Fibroblast of skin of back (primary cell): ENCODE measurements at regions not wholly inside any gene's neighbourhood (a gene's known extent, or its start where the extent isn't known, plus 50 kb on each side); places are given as distances from the start of the nearest gene placed in this dataset.

Experiments
- DNase-seq: peaks from one replicate; pipeline ENCODE4 v3.0.0-alpha.2; 2013

- DNase-seq = no peak
These were observed 504.8 kb downstream of the RFC3 start for GRCh38 chr13:34322743-34323074.

- no peak for DNase-seq
These were observed 517.4 kb downstream of the RFC3 start for GRCh38 chr13:34335014-34336007.

GRCh38 chr13:34338102-34338501, 520.2 kb downstream of the RFC3 start:
- DNase-seq = no peak

- DNase-seq = no peak
These were observed 522.6 kb downstream of the RFC3 start for GRCh38 chr13:34340534-34340933.

GRCh38 chr13:34343413-34343940, 525.5 kb downstream of the RFC3 start:
- no peak for DNase-seq

GRCh38 chr13:34344816-34345215, 526.9 kb downstream of the RFC3 start:
- no peak for DNase-seq

- DNase-seq = no peak
These were observed 527.5 kb downstream of the RFC3 start for GRCh38 chr13:34345258-34345965.

GRCh38 chr13:34346626-34347025, 528.7 kb downstream of the RFC3 start:
- peak; percentile 46 for DNase-seq

- no peak for DNase-seq
These were observed 530.0 kb downstream of the RFC3 start for GRCh38 chr13:34347784-34348573.

- DNase-seq = peak; percentile 98
These were observed 531.3 kb downstream of the RFC3 start for GRCh38 chr13:34349091-34349722.

GRCh38 chr13:34350671-34351070, 532.7 kb downstream of the RFC3 start:
- DNase-seq = no peak

GRCh38 chr13:34351134-34351533, 533.2 kb downstream of the RFC3 start:
- DNase-seq = no peak

- peak; percentile 25 for DNase-seq
These were observed 535.0 kb downstream of the RFC3 start for GRCh38 chr13:34352958-34353357.

GRCh38 chr13:34356686-34357434, 538.9 kb downstream of the RFC3 start:
- DNase-seq = no peak

GRCh38 chr13:34357435-34358232, 539.7 kb downstream of the RFC3 start:
- DNase-seq = peak; percentile 92

- peak; percentile 92 for DNase-seq
These were observed 541.0 kb downstream of the RFC3 start for GRCh38 chr13:34358811-34359513.

GRCh38 chr13:34360702-34361101, 542.8 kb downstream of the RFC3 start:
- DNase-seq = no peak

- peak; percentile 73 for DNase-seq
These were observed 543.6 kb downstream of the RFC3 start for GRCh38 chr13:34361560-34361959.

- no peak for DNase-seq
These were observed 545.3 kb downstream of the RFC3 start for GRCh38 chr13:34363266-34363665.

- DNase-seq = no peak
These were observed 546.7 kb downstream of the RFC3 start for GRCh38 chr13:34364633-34365032.
